Liver (tissue), 8 donors: ENCODE measurements at regions not wholly inside any gene's neighbourhood (a gene's known extent, or its start where the extent isn't known, plus 50 kb on each side); places are given as distances from the start of the nearest gene placed in this dataset.

Source experiments
- DNase-seq: peaks from one replicate; pipeline ENCODE4 v3.0.0-alpha.2; 2017; ENCODE audit warnings: low spot score
- H3K27ac ChIP-seq, 2 donors: one replicate each; pipeline ENCODE4 v1.7.0; 2013; ENCODE audit warnings: inconsistent platforms in 2 of 2, low read length in 2 of 2, control low read depth in 1 of 2, low read depth in 1 of 2, mild to moderate bottlenecking in 1 of 2
- H3K27me3 ChIP-seq, 4 donors: one replicate each; pipeline versions ENCODE4 v1.6.1 to v1.7.0; 2013; ENCODE audit warnings: low read length in 3 of 4, inconsistent platforms in 1 of 4, mild to moderate bottlenecking in 1 of 4, moderate library complexity in 1 of 4; ENCODE audit not compliant: control insufficient read depth in 4 of 4, insufficient read depth in 4 of 4
- H3K36me3 ChIP-seq, 4 donors: one replicate each; pipeline versions ENCODE4 v1.6.1 to v1.7.0; 2013; ENCODE audit warnings: low read length in 3 of 4, mild to moderate bottlenecking in 3 of 4, low read depth in 1 of 4, moderate library complexity in 1 of 4; ENCODE audit not compliant: control insufficient read depth in 4 of 4, insufficient read depth in 3 of 4
- H3K4me1 ChIP-seq, 4 donors: one replicate each; pipeline versions ENCODE4 v1.6.1 to v1.7.0; 2013; ENCODE audit warnings: low read length in 3 of 4, mild to moderate bottlenecking in 3 of 4, moderate library complexity in 1 of 4; ENCODE audit not compliant: control insufficient read depth in 4 of 4, insufficient read depth in 4 of 4
- H3K4me3 ChIP-seq, 3 donors: one replicate each; pipeline versions ENCODE4 v1.6.1 to v1.7.0; 2013; ENCODE audit warnings: low read length in 3 of 3, control low read depth in 1 of 3, low read depth in 1 of 3, mild to moderate bottlenecking in 1 of 3
- H3K9ac ChIP-seq, 2 donors: one replicate each; pipeline ENCODE4 v1.7.0; 2013; ENCODE audit warnings: low read length in 2 of 2, mild to moderate bottlenecking in 2 of 2, moderate library complexity in 2 of 2, control low read depth in 1 of 2, low read depth in 1 of 2
- H3K9me3 ChIP-seq, 4 donors: one replicate each; pipeline versions ENCODE4 v1.6.1 to v1.7.0; 2013; ENCODE audit warnings: low read length in 3 of 4; ENCODE audit not compliant: control insufficient read depth in 4 of 4
- EGR1 ChIP-seq, 2 donors: IDR thresholded peaks; 2 replicates each; pipeline ENCODE4 v1.6.1; 2016 to 2018; ENCODE audit warnings: antibody characterized with exemption in 2 of 2, low read depth in 2 of 2
- FOXA1 ChIP-seq: IDR thresholded peaks from 2 replicates; pipeline ENCODE4 v1.6.1; 2016; ENCODE audit warnings: antibody characterized with exemption
- FOXA2 ChIP-seq: IDR thresholded peaks from 2 replicates; pipeline ENCODE4 v1.6.1; 2016; ENCODE audit warnings: antibody characterized with exemption
- GABPA ChIP-seq, 2 donors: IDR thresholded peaks in 1 of 2; conservative IDR thresholded peaks in 1 of 2; 2 replicates each; pipeline ENCODE4 v1.6.1; 2016; ENCODE audit warnings: antibody characterized with exemption in 2 of 2, mild to moderate bottlenecking in 1 of 2, moderate library complexity in 1 of 2
- HNF4A ChIP-seq, 2 donors: conservative IDR thresholded peaks; 2 replicates each; pipeline ENCODE4 v1.6.1; 2016; ENCODE audit warnings: antibody characterized with exemption in 2 of 2, mild to moderate bottlenecking in 2 of 2
- HNF4G ChIP-seq: IDR thresholded peaks from 2 replicates; pipeline ENCODE4 v1.6.1; 2016; ENCODE audit warnings: antibody characterized with exemption
- NR2F2 ChIP-seq: IDR thresholded peaks from 2 replicates; pipeline ENCODE4 v1.6.1; 2016; ENCODE audit warnings: antibody characterized with exemption
- RAD21 ChIP-seq, 2 donors: IDR thresholded peaks; 2 replicates each; pipeline ENCODE4 v1.6.1; 2016; ENCODE audit warnings: antibody characterized with exemption in 2 of 2, mild to moderate bottlenecking in 2 of 2
- RXRA ChIP-seq, 2 donors: IDR thresholded peaks; 2 replicates each; pipeline ENCODE4 v1.6.1; 2017 to 2018; ENCODE audit warnings: antibody characterized with exemption in 2 of 2, mild to moderate bottlenecking in 1 of 2
- SP1 ChIP-seq: IDR thresholded peaks from 2 replicates; pipeline ENCODE4 v1.6.1; 2018; ENCODE audit warnings: antibody characterized with exemption, mild to moderate bottlenecking
- TAF1 ChIP-seq: conservative IDR thresholded peaks from 2 replicates; pipeline ENCODE4 v1.6.1; 2016; ENCODE audit warnings: antibody characterized with exemption, mild to moderate bottlenecking
- YY1 ChIP-seq: IDR thresholded peaks from 2 replicates; pipeline ENCODE4 v1.6.1; 2016; ENCODE audit warnings: antibody characterized with exemption, mild to moderate bottlenecking
- WGBS: extraction: QIAGEN DNeasy Blood & Tissue Kit; methylation state at CpG from one replicate; pipeline ENCODE4 v1.1.7; 2013; 5-methylcytosine and 5-hydroxymethylcytosine counted together
- TF ChIP-seq, protein P1 (sequence below): IDR thresholded peaks from 2 replicates; pipeline ENCODE4 v1.6.1; 2016; ENCODE audit warnings: antibody characterized with exemption
- TF ChIP-seq, protein P2 (sequence below): IDR thresholded peaks from 2 replicates; pipeline ENCODE4 v1.6.1; 2016; ENCODE audit warnings: antibody characterized with exemption
- TF ChIP-seq, protein P3 (sequence below): IDR thresholded peaks from 2 replicates; pipeline ENCODE4 v1.6.1; 2016; ENCODE audit warnings: antibody characterized with exemption, mild to moderate bottlenecking
- TF ChIP-seq, protein P4 (sequence below): IDR thresholded peaks from 2 replicates; pipeline ENCODE4 v1.6.1; 2016; ENCODE audit warnings: antibody characterized with exemption
- TF ChIP-seq, protein P5 (sequence below): fragments of 150-350 bp; IDR thresholded peaks from 2 replicates; pipeline ENCODE4 v1.5.1; 2017; ENCODE audit warnings: improper control_type of control experiment, low read depth, low read length; ENCODE audit not compliant: missing input control
- donor health status: healthy.
- donor health status: healthy.
- donor health status: healthy.
- donor health status: healthy.
- donor health status: healthy.

DNA sequence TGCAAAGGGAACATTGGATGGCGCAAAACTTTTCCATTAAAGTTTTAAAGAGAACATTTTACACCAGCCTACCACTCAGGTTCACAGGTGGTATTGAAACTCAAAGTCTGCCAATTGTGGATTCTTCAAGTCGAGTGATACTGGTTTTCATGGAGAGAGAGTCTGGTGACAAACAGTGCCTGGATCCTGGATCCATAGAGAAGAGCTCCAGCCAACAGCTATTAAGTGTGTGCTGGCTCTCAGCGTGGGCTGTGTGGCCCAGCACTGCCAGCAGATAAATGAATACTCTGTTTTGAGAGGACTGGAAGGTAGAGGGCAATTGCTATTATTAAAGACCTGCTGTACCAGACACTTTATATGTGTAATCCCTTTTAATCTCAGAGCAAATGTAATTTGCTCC is 118.9 kb upstream of the SYT6 start (continued):
- TF ChIP-seq, protein P1, sequence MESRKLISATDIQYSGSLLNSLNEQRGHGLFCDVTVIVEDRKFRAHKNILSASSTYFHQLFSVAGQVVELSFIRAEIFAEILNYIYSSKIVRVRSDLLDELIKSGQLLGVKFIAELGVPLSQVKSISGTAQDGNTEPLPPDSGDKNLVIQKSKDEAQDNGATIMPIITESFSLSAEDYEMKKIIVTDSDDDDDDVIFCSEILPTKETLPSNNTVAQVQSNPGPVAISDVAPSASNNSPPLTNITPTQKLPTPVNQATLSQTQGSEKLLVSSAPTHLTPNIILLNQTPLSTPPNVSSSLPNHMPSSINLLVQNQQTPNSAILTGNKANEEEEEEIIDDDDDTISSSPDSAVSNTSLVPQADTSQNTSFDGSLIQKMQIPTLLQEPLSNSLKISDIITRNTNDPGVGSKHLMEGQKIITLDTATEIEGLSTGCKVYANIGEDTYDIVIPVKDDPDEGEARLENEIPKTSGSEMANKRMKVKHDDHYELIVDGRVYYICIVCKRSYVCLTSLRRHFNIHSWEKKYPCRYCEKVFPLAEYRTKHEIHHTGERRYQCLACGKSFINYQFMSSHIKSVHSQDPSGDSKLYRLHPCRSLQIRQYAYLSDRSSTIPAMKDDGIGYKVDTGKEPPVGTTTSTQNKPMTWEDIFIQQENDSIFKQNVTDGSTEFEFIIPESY, result no peak
- TF ChIP-seq, protein P2, sequence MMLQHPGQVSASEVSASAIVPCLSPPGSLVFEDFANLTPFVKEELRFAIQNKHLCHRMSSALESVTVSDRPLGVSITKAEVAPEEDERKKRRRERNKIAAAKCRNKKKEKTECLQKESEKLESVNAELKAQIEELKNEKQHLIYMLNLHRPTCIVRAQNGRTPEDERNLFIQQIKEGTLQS, result no peak
- TF ChIP-seq FOXA1, result no peak
- no peak for TF ChIP-seq HNF4A (conservative IDR thresholded peaks at IDR 0.05)

DNA sequence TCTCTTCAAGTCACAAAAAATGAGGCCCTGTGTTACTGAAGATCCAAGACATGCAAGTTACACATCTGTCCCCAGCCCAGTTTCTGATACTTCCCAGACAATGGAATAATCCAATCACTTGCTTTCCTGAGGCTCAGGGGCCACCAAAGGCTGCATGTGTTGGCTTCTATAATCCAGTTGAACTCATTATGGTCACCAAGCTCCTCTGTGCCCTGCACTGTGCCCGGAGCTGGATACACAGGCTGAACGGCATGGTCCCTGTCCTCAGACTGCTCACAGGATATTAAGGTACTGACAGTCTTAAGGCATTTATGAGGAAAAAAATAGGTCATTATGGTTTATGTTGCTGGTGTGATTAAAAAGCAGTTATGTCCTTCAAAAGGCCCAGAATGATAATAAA is 117.0 kb upstream of the SYT6 start:
- 96% methylated on average over 2 of the region's 2 CpGs for WGBS
- no peak for DNase-seq

More for the DNA sequence above, 117.0 kb upstream of the SYT6 start:
- Histone ChIP-seq H3K27ac (no peak overlapping the region), H3K9me3 (no peaks in the 10 kb centered on the region), H3K4me3 (no peak overlapping the region), H3K9ac (no peak overlapping the region), H3K27me3 (no peaks in the 10 kb centered on the region), H3K36me3 (no peaks in the 10 kb centered on the region), H3K4me1 (no peaks in the 10 kb centered on the region)
- TF ChIP-seq, protein P1, result no peak
- TF ChIP-seq NR2F2, result no peak
- no peak for TF ChIP-seq SP1
- TF ChIP-seq, protein P2, result no peak
- TF ChIP-seq GABPA (IDR thresholded peaks at IDR 0.05 in 1 of 2, conservative IDR thresholded peaks at IDR 0.05 in 1 of 2), result no peak
- no peak for TF ChIP-seq RXRA (IDR thresholded peaks at IDR 0.05)
- TF ChIP-seq, protein P3, sequence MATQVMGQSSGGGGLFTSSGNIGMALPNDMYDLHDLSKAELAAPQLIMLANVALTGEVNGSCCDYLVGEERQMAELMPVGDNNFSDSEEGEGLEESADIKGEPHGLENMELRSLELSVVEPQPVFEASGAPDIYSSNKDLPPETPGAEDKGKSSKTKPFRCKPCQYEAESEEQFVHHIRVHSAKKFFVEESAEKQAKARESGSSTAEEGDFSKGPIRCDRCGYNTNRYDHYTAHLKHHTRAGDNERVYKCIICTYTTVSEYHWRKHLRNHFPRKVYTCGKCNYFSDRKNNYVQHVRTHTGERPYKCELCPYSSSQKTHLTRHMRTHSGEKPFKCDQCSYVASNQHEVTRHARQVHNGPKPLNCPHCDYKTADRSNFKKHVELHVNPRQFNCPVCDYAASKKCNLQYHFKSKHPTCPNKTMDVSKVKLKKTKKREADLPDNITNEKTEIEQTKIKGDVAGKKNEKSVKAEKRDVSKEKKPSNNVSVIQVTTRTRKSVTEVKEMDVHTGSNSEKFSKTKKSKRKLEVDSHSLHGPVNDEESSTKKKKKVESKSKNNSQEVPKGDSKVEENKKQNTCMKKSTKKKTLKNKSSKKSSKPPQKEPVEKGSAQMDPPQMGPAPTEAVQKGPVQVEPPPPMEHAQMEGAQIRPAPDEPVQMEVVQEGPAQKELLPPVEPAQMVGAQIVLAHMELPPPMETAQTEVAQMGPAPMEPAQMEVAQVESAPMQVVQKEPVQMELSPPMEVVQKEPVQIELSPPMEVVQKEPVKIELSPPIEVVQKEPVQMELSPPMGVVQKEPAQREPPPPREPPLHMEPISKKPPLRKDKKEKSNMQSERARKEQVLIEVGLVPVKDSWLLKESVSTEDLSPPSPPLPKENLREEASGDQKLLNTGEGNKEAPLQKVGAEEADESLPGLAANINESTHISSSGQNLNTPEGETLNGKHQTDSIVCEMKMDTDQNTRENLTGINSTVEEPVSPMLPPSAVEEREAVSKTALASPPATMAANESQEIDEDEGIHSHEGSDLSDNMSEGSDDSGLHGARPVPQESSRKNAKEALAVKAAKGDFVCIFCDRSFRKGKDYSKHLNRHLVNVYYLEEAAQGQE, result no peak
- no peak for TF ChIP-seq TAF1
- TF ChIP-seq HNF4A (conservative IDR thresholded peaks at IDR 0.05), result no peak
- no peak for TF ChIP-seq YY1
- TF ChIP-seq, protein P4, sequence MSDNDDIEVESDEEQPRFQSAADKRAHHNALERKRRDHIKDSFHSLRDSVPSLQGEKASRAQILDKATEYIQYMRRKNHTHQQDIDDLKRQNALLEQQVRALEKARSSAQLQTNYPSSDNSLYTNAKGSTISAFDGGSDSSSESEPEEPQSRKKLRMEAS, result no peak
- TF ChIP-seq FOXA2, result no peak
- TF ChIP-seq EGR1 (IDR thresholded peaks at IDR 0.05; ENCODE audit: low read depth in 2 of 2), result no peak
- no peak for TF ChIP-seq FOXA1
- TF ChIP-seq HNF4G, result no peak
- TF ChIP-seq, protein P5, sequence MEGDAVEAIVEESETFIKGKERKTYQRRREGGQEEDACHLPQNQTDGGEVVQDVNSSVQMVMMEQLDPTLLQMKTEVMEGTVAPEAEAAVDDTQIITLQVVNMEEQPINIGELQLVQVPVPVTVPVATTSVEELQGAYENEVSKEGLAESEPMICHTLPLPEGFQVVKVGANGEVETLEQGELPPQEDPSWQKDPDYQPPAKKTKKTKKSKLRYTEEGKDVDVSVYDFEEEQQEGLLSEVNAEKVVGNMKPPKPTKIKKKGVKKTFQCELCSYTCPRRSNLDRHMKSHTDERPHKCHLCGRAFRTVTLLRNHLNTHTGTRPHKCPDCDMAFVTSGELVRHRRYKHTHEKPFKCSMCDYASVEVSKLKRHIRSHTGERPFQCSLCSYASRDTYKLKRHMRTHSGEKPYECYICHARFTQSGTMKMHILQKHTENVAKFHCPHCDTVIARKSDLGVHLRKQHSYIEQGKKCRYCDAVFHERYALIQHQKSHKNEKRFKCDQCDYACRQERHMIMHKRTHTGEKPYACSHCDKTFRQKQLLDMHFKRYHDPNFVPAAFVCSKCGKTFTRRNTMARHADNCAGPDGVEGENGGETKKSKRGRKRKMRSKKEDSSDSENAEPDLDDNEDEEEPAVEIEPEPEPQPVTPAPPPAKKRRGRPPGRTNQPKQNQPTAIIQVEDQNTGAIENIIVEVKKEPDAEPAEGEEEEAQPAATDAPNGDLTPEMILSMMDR, result no peak
- no peak for TF ChIP-seq RAD21 (IDR thresholded peaks at IDR 0.05)
